Right lobe of liver (tissue), 4 donors: ENCODE measurements at regions not wholly inside any gene's neighbourhood (a gene's known extent, or its start where the extent isn't known, plus 50 kb on each side); places are given as distances from the start of the nearest gene placed in this dataset.

Experiments used
- CTCF ChIP-seq, 4 donors: fragments of 200-600 bp in 3 of 4; fragments of 450-650 bp in 1 of 4; IDR thresholded peaks; one replicate each; pipeline versions ENCODE4 v1.5.1 to v1.8.0; 2016 to 2022; ENCODE audit warnings: antibody characterized with exemption in 4 of 4, mild to moderate bottlenecking in 2 of 4
- POLR2A ChIP-seq: fragments of 450-650 bp; IDR thresholded peaks from one replicate; pipeline ENCODE4 v1.6.1; 2017; ENCODE audit warnings: antibody characterized with exemption, mild to moderate bottlenecking
- donor health status: DM: no; HTN: no; CAD: no.
- donor health status: DM: no; HTN: no; CAD: no.
- donor health status: DM: no; HTN: yes; CAD: no.

- TF ChIP-seq POLR2A = no peak
- no peak for TF ChIP-seq CTCF (IDR thresholded peaks at IDR 0.05)
Measured at GRCh38 chr16:87207965-87208364, 109.2 kb downstream of the C16orf95 start.
